ENCODE measurements at regions not wholly inside any gene's neighbourhood (a gene's known extent, or its start where the extent isn't known, plus 50 kb on each side); places are given as distances from the start of the nearest gene placed in this dataset.

GRCh38 chr2:133855526-133855925 is 287.3 kb upstream of the NCKAP5 start:
- Histone ChIP-seq H3K36me3 (no peaks in the 10 kb centered on the region), H3K9me3 (no peaks in the 10 kb centered on the region), H3K27me3 (no peaks in the 10 kb centered on the region), H3K4me1 (peaks cover 3 to 7% of the 10 kb centered on the region in 2 donors), H3K4me3 (replicated peaks in 1 of 3) (no peak overlapping the region), H3K27ac (no peak overlapping the region)
- 34 to 42% methylated on average over 4 of the region's 4 CpGs for WGBS, 2 donors
- TF ChIP-seq CTCF (IDR thresholded peaks at IDR 0.05) (no peak), POLR2A (IDR thresholded peaks at IDR 0.05) (no peak)
- intact Hi-C loops (cut with DNase I): no loop called here
- DNase-seq: peak; percentile 6 to 11

GRCh38 chr2:133856678-133857077 is 288.4 kb upstream of the NCKAP5 start:
- no peaks in the 10 kb centered on the region for H3K27me3 ChIP-seq
- no peaks in the 10 kb centered on the region for H3K36me3 ChIP-seq
- no peaks in the 10 kb centered on the region for H3K9me3 ChIP-seq
- no peak for DNase-seq
- no peak overlapping the region for H3K27ac ChIP-seq
- H3K4me1 ChIP-seq: peaks cover 3 to 7% of the 10 kb centered on the region in 2 donors
- TF ChIP-seq CTCF (IDR thresholded peaks at IDR 0.05): no peak
- TF ChIP-seq POLR2A (IDR thresholded peaks at IDR 0.05): no peak
- intact Hi-C loops (cut with DNase I): no loop called here
- H3K4me3 ChIP-seq (replicated peaks in 1 of 3): no peak overlapping the region

GRCh38 chr2:133859578-133859977 is 291.3 kb upstream of the NCKAP5 start:
- no peak overlapping the region for H3K4me3 ChIP-seq (replicated peaks in 1 of 3)
- intact Hi-C loops (cut with DNase I): no loop called here
- TF ChIP-seq CTCF (IDR thresholded peaks at IDR 0.05) (no peak), POLR2A (IDR thresholded peaks at IDR 0.05) (no peak)

GRCh38 chr2:133862400-133862977 is 294.2 kb upstream of the NCKAP5 start:
- H3K27me3 ChIP-seq: no peaks in the 10 kb centered on the region
- no peak overlapping the region for H3K27ac ChIP-seq
- H3K36me3 ChIP-seq: no peaks in the 10 kb centered on the region
- H3K4me3 ChIP-seq (replicated peaks in 1 of 3): no peak overlapping the region
- TF ChIP-seq CTCF (IDR thresholded peaks at IDR 0.05) (no peak), POLR2A (IDR thresholded peaks at IDR 0.05) (no peak)
- no peaks in the 10 kb centered on the region for H3K4me1 ChIP-seq
- intact Hi-C loops (cut with DNase I): no loop called here
- WGBS, 2 donors: 76 to 78% methylated on average over 4 of the region's 4 CpGs
- no peak for DNase-seq
- H3K9me3 ChIP-seq: no peaks in the 10 kb centered on the region

More at GRCh38 chr2:133859578-133859977, 291.3 kb upstream of the NCKAP5 start:
- Histone ChIP-seq H3K9me3 (no peaks in the 10 kb centered on the region), H3K4me1 (peaks cover 3 to 7% of the 10 kb centered on the region in 2 donors), H3K27me3 (no peaks in the 10 kb centered on the region), H3K36me3 (no peaks in the 10 kb centered on the region), H3K27ac (no peak overlapping the region)
- 87% methylated on average over 6 of the region's 6 CpGs for WGBS, 2 donors
- DNase-seq: no peak

GRCh38 chr2:133863106-133863800 is 295.0 kb upstream of the NCKAP5 start:
- H3K4me1 ChIP-seq: no peaks in the 10 kb centered on the region
- no peak for TF ChIP-seq CTCF (IDR thresholded peaks at IDR 0.05)
- TF ChIP-seq POLR2A (IDR thresholded peaks at IDR 0.05): no peak
- H3K4me3 ChIP-seq (replicated peaks in 1 of 3): no peak overlapping the region
- H3K9me3 ChIP-seq: no peaks in the 10 kb centered on the region
- intact Hi-C loops (cut with DNase I): no loop called here
- no peaks in the 10 kb centered on the region for H3K36me3 ChIP-seq
- H3K27ac ChIP-seq: no peak overlapping the region
- no peak for DNase-seq
- WGBS, 2 donors: 92 to 93% methylated on average over 8 of the region's 8 CpGs
- no peaks in the 10 kb centered on the region for H3K27me3 ChIP-seq
